Type B pancreatic cell (in vitro differentiated cells): ENCODE measurements at regions not wholly inside any gene's neighbourhood (a gene's known extent, or its start where the extent isn't known, plus 50 kb on each side); places are given as distances from the start of the nearest gene placed in this dataset.

Experiments
- DNase-seq: peaks from one replicate; pipeline ENCODE4 v3.0.0; 2021; ENCODE audit warnings: mixed read lengths; ENCODE audit not compliant: unreplicated experiment; ENCODE audit errors: extremely low spot score
- H3K27ac Mint-ChIP-seq: 2 replicates; pipeline ENCODE4 v1.8.0; 2021; ENCODE audit warnings: mild to moderate bottlenecking, mixed read lengths
- H3K27me3 Mint-ChIP-seq: 2 replicates; pipeline ENCODE4 v1.8.0; 2021; ENCODE audit warnings: mixed read lengths
- H3K36me3 Mint-ChIP-seq: 2 replicates; pipeline ENCODE4 v1.8.0; 2021; ENCODE audit warnings: mixed read lengths
- H3K4me1 Mint-ChIP-seq: one replicate; pipeline ENCODE4 v1.8.0; 2021; ENCODE audit warnings: mixed read lengths; ENCODE audit not compliant: unreplicated experiment
- H3K4me3 Mint-ChIP-seq: 2 replicates; pipeline ENCODE4 v1.8.0; 2021; ENCODE audit warnings: mild to moderate bottlenecking, mixed read lengths
- H3K9me3 Mint-ChIP-seq: 2 replicates; pipeline ENCODE4 v1.8.0; 2021; ENCODE audit warnings: mixed read lengths
- TF ChIP-seq, protein P1 (sequence below): fragments of 200-600 bp; sonication (generic); conservative IDR thresholded peaks from 2 replicates; pipeline ENCODE4 v1.5.0; 2021; ENCODE audit warnings: antibody characterized with exemption, mild to moderate bottlenecking

DNA sequence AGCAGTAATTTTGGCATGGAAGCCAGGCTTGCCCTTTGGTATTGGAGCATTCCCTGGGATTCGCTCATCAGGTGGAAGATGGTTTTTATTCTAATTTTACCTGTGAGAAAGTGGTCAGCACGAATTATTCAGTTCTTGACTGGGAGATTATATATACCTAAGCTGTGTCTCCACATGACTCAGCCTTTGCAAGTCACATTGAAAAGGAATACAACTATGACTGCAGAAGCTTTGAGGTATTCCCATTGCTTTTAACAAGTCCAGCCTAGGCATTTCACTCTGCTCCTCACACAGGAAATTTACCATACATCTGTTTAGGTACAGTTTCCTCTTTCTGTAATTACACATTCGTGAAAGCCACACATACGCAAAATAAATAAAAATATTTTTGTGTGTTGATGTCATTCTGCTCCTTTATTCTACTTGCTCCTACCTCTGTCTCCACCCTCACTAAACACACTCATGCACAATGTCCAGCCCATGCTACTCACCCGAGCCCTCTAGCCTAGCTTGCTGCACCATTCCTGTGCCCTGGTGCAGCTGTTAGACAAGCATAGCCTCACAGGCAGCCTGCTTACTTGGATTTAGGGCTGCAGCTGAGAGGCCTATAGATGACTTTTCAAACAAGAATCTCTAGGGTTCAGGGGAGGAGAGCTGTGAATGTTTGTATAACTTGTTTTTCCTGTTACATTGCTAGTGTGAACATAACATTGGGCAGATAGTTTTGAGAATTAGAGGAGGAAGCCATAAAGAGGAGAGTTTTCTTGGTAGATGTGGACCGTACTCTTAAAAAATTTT lies 504.4 kb upstream of the FAT1 start:
- Mint-ChIP-seq H3K9me3 (no peaks in the 10 kb centered on the region), H3K4me1 (peaks cover 13% of the 10 kb centered on the region), H3K36me3 (no peaks in the 10 kb centered on the region), H3K27ac (peak overlapping the region; percentile 57), H3K4me3 (peak overlapping the region; percentile 62), H3K27me3 (peaks cover 16% of the 10 kb centered on the region)
- DNase-seq, result no peak
- TF ChIP-seq, protein P1, sequence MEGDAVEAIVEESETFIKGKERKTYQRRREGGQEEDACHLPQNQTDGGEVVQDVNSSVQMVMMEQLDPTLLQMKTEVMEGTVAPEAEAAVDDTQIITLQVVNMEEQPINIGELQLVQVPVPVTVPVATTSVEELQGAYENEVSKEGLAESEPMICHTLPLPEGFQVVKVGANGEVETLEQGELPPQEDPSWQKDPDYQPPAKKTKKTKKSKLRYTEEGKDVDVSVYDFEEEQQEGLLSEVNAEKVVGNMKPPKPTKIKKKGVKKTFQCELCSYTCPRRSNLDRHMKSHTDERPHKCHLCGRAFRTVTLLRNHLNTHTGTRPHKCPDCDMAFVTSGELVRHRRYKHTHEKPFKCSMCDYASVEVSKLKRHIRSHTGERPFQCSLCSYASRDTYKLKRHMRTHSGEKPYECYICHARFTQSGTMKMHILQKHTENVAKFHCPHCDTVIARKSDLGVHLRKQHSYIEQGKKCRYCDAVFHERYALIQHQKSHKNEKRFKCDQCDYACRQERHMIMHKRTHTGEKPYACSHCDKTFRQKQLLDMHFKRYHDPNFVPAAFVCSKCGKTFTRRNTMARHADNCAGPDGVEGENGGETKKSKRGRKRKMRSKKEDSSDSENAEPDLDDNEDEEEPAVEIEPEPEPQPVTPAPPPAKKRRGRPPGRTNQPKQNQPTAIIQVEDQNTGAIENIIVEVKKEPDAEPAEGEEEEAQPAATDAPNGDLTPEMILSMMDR, result no peak

- peaks cover 30% of the 10 kb centered on the region for H3K27me3 Mint-ChIP-seq
- no peaks in the 10 kb centered on the region for H3K9me3 Mint-ChIP-seq
- H3K27ac Mint-ChIP-seq, result no peak overlapping the region
- no peak for DNase-seq
- TF ChIP-seq, protein P1, result no peak
- no peak overlapping the region for H3K4me3 Mint-ChIP-seq
- peaks cover 26% of the 10 kb centered on the region for H3K4me1 Mint-ChIP-seq
- H3K36me3 Mint-ChIP-seq, result no peaks in the 10 kb centered on the region
Measured at GRCh38 chr4:187232196-187232595, 508.5 kb upstream of the FAT1 start.

- TF ChIP-seq, protein P1, result no peak
- no peak for DNase-seq
- H3K27ac Mint-ChIP-seq, result no peak overlapping the region
- H3K27me3 Mint-ChIP-seq, result peaks cover 31% of the 10 kb centered on the region
- H3K36me3 Mint-ChIP-seq, result no peaks in the 10 kb centered on the region
- H3K9me3 Mint-ChIP-seq, result no peaks in the 10 kb centered on the region
- H3K4me3 Mint-ChIP-seq, result no peak overlapping the region
- H3K4me1 Mint-ChIP-seq, result peaks cover 26% of the 10 kb centered on the region
Measured at GRCh38 chr4:187232796-187233195, 509.1 kb upstream of the FAT1 start.

GRCh38 chr4:187235456-187236170 lies 512.0 kb upstream of the FAT1 start:
- DNase-seq, result no peak
- H3K9me3 Mint-ChIP-seq, result no peaks in the 10 kb centered on the region
- TF ChIP-seq, protein P1, result no peak
- H3K27me3 Mint-ChIP-seq, result peaks cover 43% of the 10 kb centered on the region
- H3K36me3 Mint-ChIP-seq, result no peaks in the 10 kb centered on the region
- peaks cover 23% of the 10 kb centered on the region for H3K4me1 Mint-ChIP-seq
- no peak overlapping the region for H3K27ac Mint-ChIP-seq
- no peak overlapping the region for H3K4me3 Mint-ChIP-seq

DNA sequence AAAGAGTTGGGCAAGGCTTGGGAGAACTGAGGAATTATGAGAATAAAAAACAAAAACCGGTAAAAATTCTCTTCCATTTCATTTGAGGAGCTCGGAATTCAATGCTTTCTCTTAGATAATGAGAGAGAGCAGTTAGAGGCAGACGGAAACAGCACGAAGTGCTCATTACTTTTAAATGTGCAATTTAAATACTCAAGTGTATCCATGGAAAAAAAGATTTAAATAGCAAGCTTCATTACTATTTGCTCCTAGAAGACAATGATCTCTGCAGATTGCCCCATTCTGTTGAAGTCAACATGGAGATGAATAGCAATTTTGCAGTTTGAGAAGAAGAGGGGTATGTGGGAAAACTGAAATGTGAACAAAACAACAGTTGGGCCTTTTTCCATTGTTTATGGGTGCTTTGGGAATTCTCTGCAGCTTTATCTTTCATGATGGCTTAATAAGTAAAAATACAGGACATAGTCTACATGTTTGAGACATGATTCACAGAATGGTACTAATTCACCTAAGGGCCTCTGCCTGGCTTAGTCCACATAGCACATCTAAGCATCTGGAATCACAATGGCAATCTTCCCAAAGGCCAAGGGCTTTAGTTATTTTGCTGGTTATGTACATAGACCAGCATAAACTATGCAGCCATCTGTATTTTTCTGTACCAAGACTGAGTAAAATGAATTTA lies 512.7 kb upstream of the FAT1 start:
- no peak overlapping the region for H3K4me3 Mint-ChIP-seq
- H3K27ac Mint-ChIP-seq, result no peak overlapping the region
- no peaks in the 10 kb centered on the region for H3K9me3 Mint-ChIP-seq
- H3K36me3 Mint-ChIP-seq, result no peaks in the 10 kb centered on the region
- H3K27me3 Mint-ChIP-seq, result peaks cover 41% of the 10 kb centered on the region
- TF ChIP-seq, protein P1, result no peak
- no peak for DNase-seq
- peaks cover 23% of the 10 kb centered on the region for H3K4me1 Mint-ChIP-seq
